Smooth muscle cell (in vitro differentiated cells): ENCODE measurements at regions not wholly inside any gene's neighbourhood (a gene's known extent, or its start where the extent isn't known, plus 50 kb on each side); places are given as distances from the start of the nearest gene placed in this dataset.

Experiments used
- DNase-seq: peaks from one replicate; lab custom pipeline; 2025; ENCODE audit not compliant: unreplicated experiment; lab: John Stamatoyannopoulos, UW
- H2AFZ ChIP-seq: fragments of 200-600 bp; sonication (generic); 2 replicates; pipeline ENCODE4 v1.6.0; 2016; ENCODE audit warnings: antibody characterized with exemption, low read depth, mild to moderate bottlenecking
- H3F3A ChIP-seq: fragments of 200-600 bp; sonication (generic); 2 replicates; pipeline ENCODE4 v1.6.0; 2017; ENCODE audit warnings: antibody characterized with exemption, low read depth
- H3K27ac ChIP-seq: fragments of 200-600 bp; sonication (generic); 2 replicates; pipeline ENCODE4 v1.5.1; 2016; ENCODE audit warnings: low read depth, mild to moderate bottlenecking
- H3K27me3 ChIP-seq: fragments of 200-600 bp; sonication (generic); 2 replicates; pipeline ENCODE4 v1.6.1; 2016; ENCODE audit warnings: low read depth, mild to moderate bottlenecking
- H3K36me3 ChIP-seq: fragments of 200-600 bp; sonication (generic); 2 replicates; pipeline ENCODE4 v1.5.1; 2016; ENCODE audit warnings: low read depth
- H3K4me1 ChIP-seq: fragments of 200-600 bp; sonication (generic); 2 replicates; pipeline ENCODE4 v1.5.1; 2016; ENCODE audit warnings: low read depth
- H3K4me2 ChIP-seq: fragments of 200-600 bp; sonication (generic); 2 replicates; pipeline ENCODE4 v1.6.0; 2016; ENCODE audit warnings: mild to moderate bottlenecking
- H3K4me3 ChIP-seq: fragments of 200-600 bp; sonication (generic); 2 replicates; pipeline ENCODE4 v1.5.1; 2016; ENCODE audit warnings: mild to moderate bottlenecking
- H3K79me2 ChIP-seq: fragments of 200-600 bp; sonication (generic); 2 replicates; pipeline ENCODE4 v1.6.0; 2016; ENCODE audit warnings: low read depth, mild to moderate bottlenecking
- H3K9ac ChIP-seq: fragments of 200-600 bp; sonication (generic); 2 replicates; pipeline ENCODE4 v1.6.0; 2016; ENCODE audit warnings: low read depth
- H3K9me3 ChIP-seq: fragments of 200-600 bp; sonication (generic); replicated peaks from 2 replicates; pipeline ENCODE4 v1.5.1; 2016; ENCODE audit warnings: low read depth
- H4K20me1 ChIP-seq: fragments of 200-600 bp; sonication (generic); 2 replicates; pipeline ENCODE4 v1.6.0; 2016; ENCODE audit warnings: low read depth
- CTCF ChIP-seq: fragments of 200-600 bp; sonication (generic); IDR thresholded peaks from 2 replicates; pipeline ENCODE4 v1.5.1; 2017; ENCODE audit warnings: borderline replicate concordance, mild to moderate bottlenecking, antibody characterized with exemption; ENCODE audit not compliant: insufficient read depth, poor library complexity, severe bottlenecking
- WGBS: methylation state at CpG from one replicate; pipeline ENCODE4 v1.1.7; 2016; ENCODE audit warnings: low lambda C conversion rate; 5-methylcytosine and 5-hydroxymethylcytosine counted together

DNA sequence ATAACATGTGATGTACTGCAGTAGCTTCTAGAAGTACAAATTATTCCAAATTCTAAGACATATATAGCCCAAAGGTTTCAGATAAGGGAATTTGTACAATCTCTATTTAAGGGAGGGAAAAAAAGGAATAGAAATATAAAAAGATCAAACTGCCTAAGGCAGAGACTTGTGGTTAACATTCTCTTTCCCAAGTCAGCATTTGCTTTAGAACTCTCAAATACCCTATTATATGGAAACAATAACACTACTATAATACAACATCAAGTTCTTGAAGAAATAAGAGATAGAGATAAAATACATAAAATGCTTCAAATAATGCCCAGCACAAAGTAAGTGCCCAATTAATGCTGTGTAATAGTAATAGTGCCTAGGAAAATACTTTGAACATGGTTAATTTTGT, 123.1 kb downstream of the CRPPA start:
- H3K27me3 ChIP-seq, result no peaks in the 10 kb centered on the region
- no peak overlapping the region for H3K4me3 ChIP-seq
- no peaks in the 10 kb centered on the region for H3K79me2 ChIP-seq
- no peak overlapping the region for H3K27ac ChIP-seq
- H3K4me1 ChIP-seq, result no peaks in the 10 kb centered on the region
- no peak for DNase-seq
- no peaks in the 10 kb centered on the region for H3K36me3 ChIP-seq
- no peaks in the 10 kb centered on the region for H4K20me1 ChIP-seq
- no peaks in the 10 kb centered on the region for H3K9me3 ChIP-seq
- H2AFZ ChIP-seq, result no peak overlapping the region
- no peaks in the 10 kb centered on the region for H3F3A ChIP-seq
- no peak for TF ChIP-seq CTCF
- no peak overlapping the region for H3K9ac ChIP-seq
- no peak overlapping the region for H3K4me2 ChIP-seq

- DNase-seq, result no peak
- H3K79me2 ChIP-seq, result no peaks in the 10 kb centered on the region
- H3F3A ChIP-seq, result no peaks in the 10 kb centered on the region
- H3K27ac ChIP-seq, result no peak overlapping the region
- no peak overlapping the region for H3K9ac ChIP-seq
- H3K9me3 ChIP-seq, result no peaks in the 10 kb centered on the region
- H3K4me1 ChIP-seq, result no peaks in the 10 kb centered on the region
- TF ChIP-seq CTCF, result no peak
- H3K4me3 ChIP-seq, result no peak overlapping the region
- no peaks in the 10 kb centered on the region for H3K27me3 ChIP-seq
- H3K36me3 ChIP-seq, result no peaks in the 10 kb centered on the region
- no peak overlapping the region for H2AFZ ChIP-seq
- 61% methylated on average over 2 of the region's 2 CpGs for whole genome bisulfite sequencing
- no peaks in the 10 kb centered on the region for H4K20me1 ChIP-seq
- no peak overlapping the region for H3K4me2 ChIP-seq
Measured at GRCh38 chr7:16295558-16295957, 125.8 kb downstream of the CRPPA start.

DNA sequence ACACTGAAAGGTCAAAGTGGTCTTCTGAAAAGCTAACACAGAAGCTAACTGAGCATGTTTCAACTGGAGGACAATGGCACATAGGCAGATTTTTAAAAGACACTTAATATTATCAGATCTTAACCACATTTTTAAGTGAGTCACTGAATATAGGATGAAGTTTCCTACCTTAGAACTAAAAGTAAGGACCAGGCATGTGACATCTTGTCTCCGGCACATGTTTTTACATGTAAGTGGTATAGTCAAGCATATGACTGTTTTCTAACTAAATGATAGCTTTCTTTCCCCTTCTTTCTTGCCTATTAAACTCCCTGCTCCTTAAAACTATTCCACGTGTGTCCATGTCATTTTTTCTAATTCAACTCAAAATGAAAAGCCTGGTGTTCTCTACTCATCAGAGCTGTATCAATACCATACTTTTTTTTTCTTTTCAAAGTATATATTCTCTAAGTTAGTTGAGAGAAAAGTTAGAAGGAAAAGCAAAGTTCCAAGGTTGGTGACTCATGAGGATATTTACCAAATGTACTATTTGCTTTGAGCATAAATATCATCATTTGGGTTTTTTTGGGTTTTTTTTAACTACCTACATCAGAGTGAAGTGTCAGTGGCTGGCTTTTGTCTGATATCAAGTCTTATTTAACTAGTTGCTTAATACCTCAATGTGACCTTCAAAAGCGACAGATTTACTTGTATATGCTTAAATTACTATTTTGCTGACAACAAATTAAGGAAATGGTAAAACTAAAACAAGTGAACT, 127.5 kb downstream of the CRPPA start:
- no peaks in the 10 kb centered on the region for H4K20me1 ChIP-seq
- no peak for DNase-seq
- no peaks in the 10 kb centered on the region for H3K79me2 ChIP-seq
- H3K27me3 ChIP-seq, result no peaks in the 10 kb centered on the region
- no peaks in the 10 kb centered on the region for H3K9me3 ChIP-seq
- H3K4me3 ChIP-seq, result no peak overlapping the region
- H3F3A ChIP-seq, result no peaks in the 10 kb centered on the region
- no peak overlapping the region for H3K9ac ChIP-seq
- TF ChIP-seq CTCF, result no peak
- peak overlapping the region; percentile 73 for H3K27ac ChIP-seq
- no peak overlapping the region for H2AFZ ChIP-seq
- peak overlapping the region; percentile 55 for H3K4me2 ChIP-seq
- no peaks in the 10 kb centered on the region for H3K4me1 ChIP-seq
- WGBS, result 78% methylated on average over 3 of the region's 3 CpGs
- no peaks in the 10 kb centered on the region for H3K36me3 ChIP-seq

- Histone ChIP-seq H3K27me3 (no peaks in the 10 kb centered on the region), H3K79me2 (no peaks in the 10 kb centered on the region), H3K4me1 (no peaks in the 10 kb centered on the region), H4K20me1 (no peaks in the 10 kb centered on the region), H2AFZ (no peak overlapping the region), H3K9me3 (no peaks in the 10 kb centered on the region), H3K27ac (no peak overlapping the region), H3K4me3 (no peak overlapping the region), H3K4me2 (no peak overlapping the region), H3F3A (no peaks in the 10 kb centered on the region), H3K36me3 (no peaks in the 10 kb centered on the region), H3K9ac (no peak overlapping the region)
- TF ChIP-seq CTCF, result no peak
- 74% methylated on average over 4 of the region's 4 CpGs for WGBS
- no peak for DNase-seq
Measured at GRCh38 chr7:16284581-16284980, 136.8 kb downstream of the CRPPA start.
